HCT116 (cell line): ENCODE measurements at regions not wholly inside any gene's neighbourhood (a gene's known extent, or its start where the extent isn't known, plus 50 kb on each side); places are given as distances from the start of the nearest gene placed in this dataset.

ENCODE experiments used
- ATAC-seq: fragments of 200-7000 bp; cut with Tn5 transposase; 2 replicates; pipeline ENCODE4 v1.9.1; 2020; ENCODE audit warnings: mild to moderate bottlenecking, moderate library complexity
- BruUV-seq: library from RNA; stranded (reverse); fragments of 400-500 nt; replicated peaks from 2 replicates; lab custom pipeline; 2021; lab: Mats Ljungman, UMichigan
- CTCF ChIA-PET: fragments of 300-600 bp; sonication (Branson Sonifier 250); formaldehyde crosslinking; loops from one replicate; lab custom pipeline; 2021; ENCODE audit warnings: antibody characterized with exemption; lab: Charles Lee
- POLR2A ChIA-PET: fragments of 300-600, 350-600 bp; sonication (Branson Sonifier 250); formaldehyde crosslinking; loops from one replicate; lab custom pipeline; 2021; ENCODE audit warnings: antibody characterized with exemption; lab: Charles Lee
- RAD21 ChIA-PET, 2 experiments: fragments of 300-600 bp; sonication (Branson Sonifier 250); formaldehyde crosslinking; loops; one replicate each; lab custom pipeline; 2023; ENCODE audit warnings: low total read pairs in 2 of 2; ENCODE audit not compliant: uncharacterized antibody in 2 of 2, unreplicated experiment in 2 of 2, low non-redundant PET in 1 of 2; lab: Charles Lee
- DNase-seq: peaks from one replicate; pipeline ENCODE4 v3.0.0-alpha.2; 2010; ENCODE audit warnings: low read depth, low spot score
- H2AFZ ChIP-seq: fragments of 200-600 bp; shearing (Covaris generic), sonication (generic); 2 replicates; pipeline ENCODE4 v1.6.1; 2017; ENCODE audit warnings: low read depth, mixed run types, mixed read lengths, antibody characterized with exemption, low read length; ENCODE audit not compliant: poor library complexity, severe bottlenecking
- H3K27ac ChIP-seq: 2 replicates; pipeline ENCODE4 v1.5.1; 2012; ENCODE audit warnings: low read depth, low read length
- H3K27me3 ChIP-seq: fragments of 200-600 bp; sonication (generic); 2 replicates; pipeline ENCODE4 v1.6.1; 2016; ENCODE audit warnings: mixed run types, low read length, mixed read lengths; ENCODE audit not compliant: insufficient read depth
- H3K36me3 ChIP-seq, 2 experiments: fragments of 200-500 bp in 1 of 2; fragments of 200-600 bp in 1 of 2; sonication (Bioruptor generic) in 1 of 2; sonication (generic) in 1 of 2; 2 replicates each; pipeline versions ENCODE4 v1.5.1 to v1.6.1; 2014 to 2016; ENCODE audit warnings: low read length in 2 of 2, inconsistent platforms in 1 of 2, mixed read lengths in 1 of 2, mixed run types in 1 of 2; ENCODE audit not compliant: insufficient read depth in 2 of 2, control insufficient read depth in 1 of 2
- H3K4me1 ChIP-seq, 2 experiments: fragments of 200-600 bp in 1 of 2; sonication (generic) in 1 of 2; 2 replicates each; pipeline versions ENCODE4 v1.5.1 to v1.6.1; 2012 to 2017; ENCODE audit warnings: low read length in 2 of 2, inconsistent platforms in 1 of 2, mild to moderate bottlenecking in 1 of 2, mixed read lengths in 1 of 2, mixed run types in 1 of 2, moderate library complexity in 1 of 2; ENCODE audit not compliant: insufficient read depth in 2 of 2, control insufficient read depth in 1 of 2
- H3K4me2 ChIP-seq: fragments of 200-600 bp; sonication (generic); 2 replicates; pipeline ENCODE4 v1.6.1; 2017; ENCODE audit warnings: mixed run types, low read length, mixed read lengths
- H3K4me3 ChIP-seq, 2 experiments: fragments of 200-600 bp in 1 of 2; sonication (generic) in 1 of 2; replicated peaks in 1 of 2; 2 replicates each; pipeline ENCODE4 v1.5.1; 2011 to 2016; ENCODE audit warnings: low read length in 2 of 2, control low read depth in 1 of 2, low read depth in 1 of 2, mild to moderate bottlenecking in 1 of 2, mixed read lengths in 1 of 2, mixed run types in 1 of 2
- H3K79me2 ChIP-seq: fragments of 200-600 bp; sonication (generic); 2 replicates; pipeline ENCODE4 v1.6.1; 2017; ENCODE audit warnings: mild to moderate bottlenecking, mixed run types, low read length, moderate library complexity, mixed read lengths; ENCODE audit not compliant: insufficient read depth
- H3K9ac ChIP-seq: fragments of 200-600 bp; sonication (generic); 2 replicates; pipeline ENCODE4 v1.6.1; 2016; ENCODE audit warnings: low read length, mixed read lengths
- H3K9me2 ChIP-seq: fragments of 200-600 bp; sonication (generic), shearing (Covaris generic); 2 replicates; pipeline ENCODE4 v1.6.1; 2017; ENCODE audit warnings: mixed run types, mild to moderate bottlenecking, moderate library complexity; ENCODE audit not compliant: insufficient read depth
- H3K9me3 ChIP-seq, 2 experiments: fragments of 200-500 bp in 1 of 2; fragments of 200-600 bp in 1 of 2; sonication (Bioruptor generic) in 1 of 2; sonication (generic) in 1 of 2; 2 replicates each; pipeline ENCODE4 v1.6.1; 2014 to 2017; ENCODE audit warnings: low read length in 2 of 2, mixed read lengths in 2 of 2, inconsistent platforms in 1 of 2, low read depth in 1 of 2, mild to moderate bottlenecking in 1 of 2, mixed run types in 1 of 2, moderate library complexity in 1 of 2; ENCODE audit not compliant: control insufficient read depth in 1 of 2, insufficient read depth in 1 of 2
- H4K20me1 ChIP-seq: fragments of 200-600 bp; sonication (generic), shearing (Covaris generic); 2 replicates; pipeline ENCODE4 v1.6.1; 2017; ENCODE audit warnings: mixed run types, mild to moderate bottlenecking, moderate library complexity; ENCODE audit not compliant: insufficient read depth
- CTCF ChIP-seq, 3 experiments: fragments of 200-600 bp in 1 of 3; sonication (generic) in 1 of 3; IDR thresholded peaks in 2 of 3; conservative IDR thresholded peaks in 1 of 3; 2 replicates each; pipeline ENCODE4 v1.5.1; 2012 to 2017; ENCODE audit warnings: low read depth in 2 of 3, low read length in 2 of 3, antibody characterized with exemption in 1 of 3, borderline replicate concordance in 1 of 3, control low read depth in 1 of 3, mild to moderate bottlenecking in 1 of 3, mixed read lengths in 1 of 3, mixed run types in 1 of 3, moderate library complexity in 1 of 3; ENCODE audit not compliant: insufficient read depth in 1 of 3
- EGR1 ChIP-seq: IDR thresholded peaks from 2 replicates; pipeline ENCODE4 v1.6.1; 2012; ENCODE audit warnings: low read depth
- ELF1 ChIP-seq: IDR thresholded peaks from 2 replicates; pipeline ENCODE4 v1.6.1; 2012; ENCODE audit warnings: low read depth, borderline replicate concordance
- EZH2 ChIP-seq: fragments of 200-600 bp; sonication (generic); IDR thresholded peaks from 2 replicates; pipeline ENCODE4 v1.6.1; 2017; ENCODE audit warnings: antibody characterized with exemption, mixed run types
- FOSL1 ChIP-seq: IDR thresholded peaks from 2 replicates; pipeline ENCODE4 v1.6.1; 2012; ENCODE audit warnings: low read depth
- JUND ChIP-seq: IDR thresholded peaks from 2 replicates; pipeline ENCODE4 v1.6.1; 2012
- POLR2A ChIP-seq: IDR thresholded peaks from 2 replicates; pipeline ENCODE4 v1.7.0; 2011; ENCODE audit warnings: borderline replicate concordance; ENCODE audit not compliant: insufficient read depth, insufficient read length; ENCODE audit errors: extremely low read depth
- POLR2AphosphoS5 ChIP-seq: IDR thresholded peaks from 2 replicates; pipeline ENCODE4 v1.6.1; 2011; ENCODE audit warnings: mild to moderate bottlenecking, low read depth, low read length, moderate library complexity
- RAD21 ChIP-seq: IDR thresholded peaks from 2 replicates; pipeline ENCODE4 v1.6.1; 2012; ENCODE audit warnings: low read depth, mild to moderate bottlenecking
- REST ChIP-seq: IDR thresholded peaks from 2 replicates; pipeline ENCODE4 v1.6.1; 2012; ENCODE audit warnings: low read depth
- TCF7L2 ChIP-seq: IDR thresholded peaks from 2 replicates; pipeline ENCODE4 v1.7.0; 2011; ENCODE audit warnings: borderline replicate concordance, inconsistent platforms; ENCODE audit not compliant: insufficient read depth, insufficient read length; ENCODE audit errors: extremely low read depth
- YY1 ChIP-seq: IDR thresholded peaks from 2 replicates; pipeline ENCODE4 v1.6.1; 2011; ENCODE audit warnings: low read length, low read depth, moderate library complexity, mild to moderate bottlenecking; ENCODE audit not compliant: insufficient replicate concordance; ENCODE audit errors: extremely low read depth
- ZBTB33 ChIP-seq: IDR thresholded peaks from 2 replicates; pipeline ENCODE4 v1.6.1; 2011; ENCODE audit warnings: mild to moderate bottlenecking, low read length, moderate library complexity; ENCODE audit not compliant: insufficient replicate concordance; ENCODE audit errors: extremely low read depth
- ZNF274 ChIP-seq: fragments of 200-500 bp; sonication (Bioruptor generic); IDR thresholded peaks from 2 replicates; pipeline ENCODE4 v1.6.1; 2014; ENCODE audit warnings: mild to moderate bottlenecking, low read depth, low read length, inconsistent platforms
- intact Hi-C: fragments of 100-400 bp; cut with micrococcal nuclease; formaldehyde crosslinking; loops from 2 replicates; pipeline ENCODE4 v1.10.0; 2022

GRCh38 chr6:26260725-26261490 is 104.1 kb upstream of the BTN3A2 start:
- H4K20me1 ChIP-seq: no peaks in the 10 kb centered on the region
- H3K4me1 ChIP-seq: no peaks in the 10 kb centered on the region
- H3K4me2 ChIP-seq: no peak overlapping the region
- DNase-seq: no peak
- TF ChIP-seq RAD21 (no peak), JUND (no peak), ELF1 (no peak), ZBTB33 (no peak), TCF7L2 (no peak), EGR1 (no peak), EZH2 (no peak), ZNF274 (no peak), FOSL1 (no peak), POLR2A (no peak), POLR2AphosphoS5 (no peak), REST (no peak), YY1 (no peak), CTCF (IDR thresholded peaks at IDR 0.05 in 2 of 3, conservative IDR thresholded peaks at IDR 0.05 in 1 of 3; ENCODE audit: borderline replicate concordance in 1 of 3, insufficient read depth in 1 of 3, low read depth in 2 of 3, low read length in 2 of 3) (no peak)
- TF ChIP-seq, all 23 proteins: peak for 0
- CTCF ChIA-PET: interaction anchor here (1.2 kb wide), 1 partner anchor 10 kb away, joined by 3 read pairs; a partner anchor contains a TSS
- Histone ChIP-seq H3K9ac (no peak overlapping the region), H3K27ac (no peak overlapping the region), H3K79me2 (no peaks in the 10 kb centered on the region), H3K36me3 (no peaks in the 10 kb centered on the region), H3K9me2 (no peaks in the 10 kb centered on the region), H2AFZ (no peak overlapping the region), H3K9me3 (no peaks in the 10 kb centered on the region), H3K4me3 (no peak overlapping the region), H3K27me3 (no peaks in the 10 kb centered on the region)
- ATAC-seq: no peak
- POLR2A ChIA-PET: interaction anchor here (1.3 kb wide), 1 partner anchor 61 kb away, joined by 3 read pairs; a partner anchor contains a TSS
- intact Hi-C loops: no loop called here
- no TSS peak for BruUV-seq
- RAD21 ChIA-PET: no interaction called here
